ENCODE measurements at regions not wholly inside any gene's neighbourhood (a gene's known extent, or its start where the extent isn't known, plus 50 kb on each side); places are given as distances from the start of the nearest gene placed in this dataset.
"Not testable (repeated sequence)": the region's sequence is repeated elsewhere in the genome, so short reads cannot be mapped to it uniquely, and the experiment has no call there.

DNA sequence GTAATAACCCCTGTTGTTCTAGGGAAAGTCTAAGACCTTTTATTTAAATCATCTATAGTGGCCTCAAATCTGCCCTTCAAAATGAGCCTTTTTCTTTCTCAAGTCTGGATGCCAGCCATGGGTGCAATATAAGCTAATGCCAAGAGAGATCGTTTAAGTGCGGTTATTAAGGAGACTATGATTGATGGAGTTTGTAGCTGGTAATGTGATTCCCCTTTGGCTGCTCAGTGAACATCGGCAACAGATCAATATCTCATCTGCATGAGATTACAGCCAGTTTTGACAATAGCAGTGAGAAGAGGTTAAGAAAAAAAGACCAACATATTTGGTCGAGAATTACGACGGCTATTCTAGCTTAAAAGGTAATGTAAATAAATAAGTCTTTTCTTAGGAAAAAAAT, 1049.4 kb upstream of the NUDT12 start:
- DNase-seq = no peak

DNA sequence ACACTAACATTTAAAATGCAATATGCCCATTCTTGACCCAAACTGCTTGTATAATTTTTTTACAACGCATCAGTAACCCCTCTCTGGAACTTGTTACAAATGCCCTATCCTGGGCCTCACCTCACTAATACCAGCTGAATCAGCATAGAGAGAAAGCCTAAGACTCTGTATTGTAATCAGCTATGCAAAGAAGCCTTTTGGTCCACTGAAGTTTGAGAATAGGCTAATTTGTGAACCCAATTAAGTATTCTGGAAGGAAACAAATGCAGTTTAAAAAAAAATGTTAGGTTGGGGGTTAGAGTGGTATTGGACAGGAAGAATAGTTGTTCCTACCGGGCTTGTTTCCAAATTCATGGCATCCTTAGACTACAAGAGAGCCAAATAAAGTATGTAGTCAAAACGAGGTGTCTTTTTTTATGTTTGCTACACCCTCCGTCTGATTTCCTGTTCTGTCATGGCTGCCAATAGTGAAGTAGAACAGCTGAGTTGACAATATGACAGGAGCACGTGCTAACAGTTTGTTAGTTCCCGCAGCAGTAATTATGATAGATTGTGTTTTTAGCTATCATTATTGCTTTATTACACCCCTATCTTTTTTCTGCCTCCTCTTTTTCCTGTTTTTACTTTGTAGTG, 1048.7 kb upstream of the NUDT12 start:
- no peak for DNase-seq

- no peak for DNase-seq
These were observed 1043.8 kb upstream of the NUDT12 start for GRCh38 chr5:104606258-104606829.

GRCh38 chr5:104599726-104600125, 1037.1 kb upstream of the NUDT12 start:
- DNase-seq = no peak

GRCh38 chr5:104598285-104598684, 1035.7 kb upstream of the NUDT12 start:
- no peak for DNase-seq

DNA sequence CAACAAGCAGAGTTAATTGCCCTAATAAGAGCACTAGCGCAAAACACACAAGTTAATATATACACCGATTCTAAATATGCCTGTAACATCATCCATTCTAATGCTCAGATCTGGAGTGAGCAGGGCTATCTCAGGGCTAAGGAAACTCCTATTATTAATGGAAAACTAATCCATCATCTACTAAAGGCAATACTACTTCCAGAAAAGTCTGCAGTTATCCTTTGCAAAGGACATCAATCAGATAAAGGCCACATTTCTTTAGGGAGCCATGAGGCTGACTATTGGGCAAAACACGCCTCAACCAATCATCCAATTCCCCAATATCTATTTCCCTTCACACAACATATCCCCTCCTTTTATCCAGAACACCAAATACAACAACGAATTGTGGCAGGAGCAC, 1032.3 kb upstream of the NUDT12 start:
- DNase-seq = no peak

- DNase-seq = no peak
These were observed 1014.1 kb upstream of the NUDT12 start for GRCh38 chr5:104576677-104577076.

DNA sequence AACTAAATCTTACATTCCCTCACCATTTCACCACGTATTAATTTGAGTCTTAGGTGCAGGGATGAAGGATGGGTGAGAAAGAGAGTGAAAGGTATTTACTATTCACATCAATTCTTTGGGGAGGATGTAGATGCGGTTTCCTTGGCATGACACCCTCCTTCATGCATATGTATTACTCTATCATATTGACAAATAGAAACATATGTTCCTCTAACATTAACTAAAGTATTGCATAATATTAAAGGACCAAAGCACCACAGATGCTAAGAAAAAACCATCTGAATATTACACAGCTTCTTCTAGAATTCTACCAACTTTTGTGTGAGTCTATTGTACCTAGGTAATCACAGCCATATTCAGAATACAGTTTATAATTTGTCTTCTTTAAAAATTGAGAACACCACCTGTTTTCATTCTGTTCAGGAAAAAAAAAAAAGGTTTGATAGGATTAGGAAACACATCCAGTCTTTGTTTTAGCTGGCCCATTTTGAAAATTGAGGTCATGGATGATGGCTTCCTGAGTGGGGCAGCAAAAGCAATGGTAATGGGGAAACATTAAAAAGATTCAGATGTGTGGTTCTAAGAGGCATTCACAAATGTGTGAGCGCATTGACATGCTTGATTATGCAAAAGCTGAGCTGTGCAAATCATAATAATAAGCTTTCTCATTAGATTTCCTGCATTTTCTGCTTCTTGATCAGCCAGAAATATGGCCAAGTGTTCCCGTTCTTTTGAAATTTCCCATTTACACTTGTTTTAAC, 1011.5 kb upstream of the NUDT12 start:
- DNase-seq = no peak

GRCh38 chr5:104569621-104570020, 1007.0 kb upstream of the NUDT12 start:
- no peak for DNase-seq

GRCh38 chr5:104564530-104564929, 1001.9 kb upstream of the NUDT12 start:
- no peak for DNase-seq

DNA sequence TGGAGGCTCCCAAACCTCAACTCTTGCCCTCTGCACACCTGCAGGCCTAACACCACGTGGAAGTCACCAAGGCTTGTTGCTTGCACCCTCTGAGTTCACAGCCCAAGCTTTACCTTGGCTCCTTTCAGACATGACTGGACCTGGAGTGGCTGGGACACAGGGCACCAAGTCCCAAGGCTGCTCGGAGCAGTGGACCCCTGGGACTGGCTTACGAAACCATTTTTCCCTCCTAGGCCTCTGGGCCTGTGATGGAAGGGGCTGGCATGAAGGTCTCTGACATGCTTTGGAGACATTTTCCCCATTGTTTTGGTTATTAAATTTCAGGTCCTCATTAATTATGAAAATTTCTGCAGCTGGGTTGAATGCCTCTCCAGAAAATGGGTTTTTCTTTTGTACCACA, 994.4 kb upstream of the NUDT12 start:
- DNase-seq = no peak

GRCh38 chr5:104551628-104552027, 989.0 kb upstream of the NUDT12 start:
- no peak for DNase-seq

- DNase-seq = not testable (repeated sequence)
These were observed 984.3 kb upstream of the NUDT12 start for GRCh38 chr5:104546871-104547270.

GRCh38 chr5:104541141-104541785, 978.7 kb upstream of the NUDT12 start:
- DNase-seq = no peak

DNA sequence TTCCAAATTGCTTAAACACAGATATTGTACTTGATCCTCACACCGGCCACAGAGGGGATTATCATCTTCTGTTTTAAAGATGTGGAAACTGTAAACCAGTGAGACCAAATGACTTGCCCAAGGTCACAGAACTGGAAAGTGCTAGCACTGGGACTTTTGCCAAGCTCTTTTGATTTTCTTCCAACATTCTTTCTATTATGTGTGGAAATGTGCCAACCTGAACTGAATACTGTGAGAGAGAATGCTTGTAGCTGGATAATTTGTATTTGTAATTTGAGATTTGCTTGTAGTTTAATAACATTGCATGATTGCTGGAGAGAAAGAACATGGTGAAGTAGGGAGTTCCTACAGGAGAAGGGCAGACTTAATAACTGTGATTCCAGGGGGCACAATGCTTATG, 977.9 kb upstream of the NUDT12 start:
- DNase-seq = no peak

DNA sequence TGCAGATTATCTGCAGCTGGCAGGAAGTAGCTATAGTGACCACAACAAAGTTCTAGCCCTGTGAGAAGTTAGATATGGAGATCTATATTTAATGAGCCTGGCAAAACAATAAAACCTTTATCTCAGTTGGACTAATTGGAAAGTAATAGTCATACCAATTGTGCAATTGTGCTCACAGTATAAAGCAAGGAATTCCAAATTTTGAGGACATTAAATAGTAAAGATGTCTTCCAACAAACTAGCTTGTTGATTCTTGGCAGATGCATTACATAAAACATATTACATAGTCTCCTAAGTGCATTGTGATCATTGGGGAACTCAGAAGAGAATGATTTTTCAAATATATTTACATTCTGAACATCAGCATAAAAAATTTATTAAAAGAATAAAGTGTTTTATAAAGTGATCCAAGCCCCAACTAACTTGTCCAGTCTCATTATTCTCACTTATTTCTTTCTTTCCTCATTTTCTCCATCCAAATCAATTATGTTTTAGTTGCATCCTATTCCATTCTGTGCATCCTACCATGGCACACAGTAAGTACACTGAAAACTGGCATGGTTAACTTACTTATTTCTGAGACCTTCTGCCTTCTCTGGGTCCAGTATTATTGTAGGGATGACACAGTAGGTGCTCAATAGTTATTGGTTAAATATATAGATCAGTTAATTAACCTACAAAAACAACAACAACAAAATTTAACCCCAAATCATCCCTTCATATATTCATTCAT, 977.2 kb upstream of the NUDT12 start:
- no peak for DNase-seq

DNA sequence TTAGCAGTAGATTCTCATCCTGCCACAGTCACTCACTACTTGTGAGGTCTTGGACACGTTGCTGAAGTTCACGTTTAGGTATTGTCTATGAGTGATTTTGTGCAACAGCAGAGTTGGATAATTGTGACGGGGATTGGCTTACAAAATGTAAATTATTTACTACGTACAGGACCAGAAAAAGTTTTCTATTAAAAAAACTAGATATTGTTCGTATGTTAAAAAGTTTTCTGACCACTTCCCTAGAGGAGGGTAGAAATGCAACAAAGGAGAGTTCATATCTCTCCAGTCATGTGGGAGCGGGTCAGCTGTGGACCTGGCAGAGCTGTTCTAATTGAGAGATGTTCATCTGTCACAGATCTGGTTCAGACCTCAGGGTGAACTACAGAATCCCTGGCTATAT, 976.1 kb upstream of the NUDT12 start:
- no peak for DNase-seq

GRCh38 chr5:104533498-104533897, 970.9 kb upstream of the NUDT12 start:
- no peak for DNase-seq

- DNase-seq = no peak
These were observed 964.3 kb upstream of the NUDT12 start for GRCh38 chr5:104526866-104527265.

- no peak for DNase-seq
These were observed 951.1 kb upstream of the NUDT12 start for GRCh38 chr5:104513640-104514072.

DNA sequence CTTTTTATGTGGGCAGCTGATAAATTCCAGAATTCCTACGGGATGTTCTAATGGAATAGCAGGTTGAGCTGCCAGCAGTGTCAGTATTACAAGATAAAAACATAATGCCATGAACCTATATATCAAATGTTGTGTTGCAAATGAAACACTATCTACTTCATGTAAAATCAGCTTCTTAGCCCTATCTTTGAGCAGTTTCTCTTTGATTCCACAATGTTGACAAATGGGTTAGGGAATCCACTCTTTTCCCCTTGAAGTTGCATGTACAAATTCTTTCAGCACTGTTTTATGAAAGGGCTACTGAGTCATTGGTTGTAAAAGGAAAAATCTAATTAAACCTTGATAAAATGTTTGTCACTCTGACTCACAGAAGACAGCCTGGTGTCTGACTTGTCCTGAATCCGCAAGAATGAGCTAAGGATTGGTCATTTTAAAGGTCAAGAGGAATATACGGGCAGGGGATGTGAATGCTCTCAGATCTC, 950.6 kb upstream of the NUDT12 start:
- no peak for DNase-seq

DNA sequence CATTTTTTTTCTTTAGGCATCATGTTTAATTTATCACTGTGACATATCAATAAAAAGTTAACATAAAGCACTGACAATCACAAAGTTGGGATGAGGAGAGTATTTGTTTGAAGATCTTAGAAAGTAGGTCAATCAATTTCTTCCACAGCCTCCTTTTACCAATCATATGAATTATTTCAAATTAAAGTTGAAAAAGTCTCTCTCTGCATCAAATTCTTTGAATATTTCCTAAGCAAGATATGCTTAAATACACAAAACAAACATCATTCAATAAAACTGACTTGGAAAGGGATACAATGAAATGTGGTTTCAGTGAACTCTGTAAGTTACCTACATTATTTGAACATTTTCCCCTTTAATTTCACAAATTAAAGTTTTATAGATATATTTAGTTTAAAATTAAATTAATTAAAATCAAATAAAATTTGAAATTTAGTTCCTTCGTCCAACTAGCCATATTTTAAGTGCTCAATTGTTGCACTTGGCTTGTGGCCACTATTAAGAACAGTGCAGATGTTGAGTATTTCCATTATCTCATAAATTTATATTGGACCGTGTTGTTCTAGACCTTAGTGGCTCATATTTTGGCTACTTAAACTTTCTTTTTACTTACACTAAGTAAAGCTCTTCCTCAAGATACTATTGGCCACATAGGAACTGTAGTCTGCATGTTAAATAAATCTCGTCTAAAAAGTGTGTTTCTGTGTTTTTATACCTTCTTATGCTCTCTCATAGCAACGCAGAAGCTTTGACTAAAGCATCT, 949.7 kb upstream of the NUDT12 start:
- DNase-seq = no peak

Measured in activated gamma-delta T cell (primary cell).